ENCODE measurements at regions not wholly inside any gene's neighbourhood (a gene's known extent, or its start where the extent isn't known, plus 50 kb on each side); places are given as distances from the start of the nearest gene placed in this dataset.

- TF ChIP-seq CTCF (IDR thresholded peaks at IDR 0.05; ENCODE audit: insufficient read depth, low read length, severe bottlenecking): no peak
- H3K27me3 ChIP-seq (ENCODE audit: control insufficient read depth, insufficient read depth, low read length): peaks cover 1% of the 10 kb centered on the region
- H3K36me3 ChIP-seq (ENCODE audit: control insufficient read depth, insufficient read depth, low read length): no peaks in the 10 kb centered on the region
- DNase-seq (ENCODE audit: low read depth) (no peak), FAIRE-seq (no peak)
- H3K4me3 ChIP-seq (ENCODE audit: low read depth, low read length): no peak overlapping the region
These were observed 184.3 kb downstream of the TBXT start for GRCh38 chr6:165983112-165984072.

GRCh38 chr6:165978476-165978875, 189.2 kb downstream of the TBXT start:
- DNase-seq (ENCODE audit: low read depth): no peak

GRCh38 chr6:165976684-165977083, 191.0 kb downstream of the TBXT start:
- FAIRE-seq (no peak), DNase-seq (ENCODE audit: low read depth) (no peak)
- Histone ChIP-seq H3K4me3 (ENCODE audit: low read depth, low read length) (no peak overlapping the region), H3K36me3 (ENCODE audit: control insufficient read depth, insufficient read depth, low read length) (no peaks in the 10 kb centered on the region), H3K27me3 (ENCODE audit: control insufficient read depth, insufficient read depth, low read length) (no peaks in the 10 kb centered on the region)
- no peak for TF ChIP-seq CTCF (IDR thresholded peaks at IDR 0.05; ENCODE audit: insufficient read depth, low read length, severe bottlenecking)

More at GRCh38 chr6:165978476-165978875, 189.2 kb downstream of the TBXT start:
- Histone ChIP-seq H3K4me3 (ENCODE audit: low read depth, low read length) (no peak overlapping the region), H3K27me3 (ENCODE audit: control insufficient read depth, insufficient read depth, low read length) (no peaks in the 10 kb centered on the region), H3K36me3 (ENCODE audit: control insufficient read depth, insufficient read depth, low read length) (no peaks in the 10 kb centered on the region)
- no peak for FAIRE-seq
- no peak for TF ChIP-seq CTCF (IDR thresholded peaks at IDR 0.05; ENCODE audit: insufficient read depth, low read length, severe bottlenecking)

- no peak for TF ChIP-seq CTCF (IDR thresholded peaks at IDR 0.05; ENCODE audit: insufficient read depth, low read length, severe bottlenecking)
- Histone ChIP-seq H3K4me3 (ENCODE audit: low read depth, low read length) (no peak overlapping the region), H3K27me3 (ENCODE audit: control insufficient read depth, insufficient read depth, low read length) (no peaks in the 10 kb centered on the region), H3K36me3 (ENCODE audit: control insufficient read depth, insufficient read depth, low read length) (no peaks in the 10 kb centered on the region)
- FAIRE-seq (no peak), DNase-seq (ENCODE audit: low read depth) (no peak)
These were observed 192.8 kb downstream of the TBXT start for GRCh38 chr6:165974817-165975216.

GRCh38 chr6:165973473-165973872, 194.2 kb downstream of the TBXT start:
- DNase-seq (ENCODE audit: low read depth) (no peak), FAIRE-seq (no peak)
- no peak overlapping the region for H3K4me3 ChIP-seq (ENCODE audit: low read depth, low read length)
- TF ChIP-seq CTCF (IDR thresholded peaks at IDR 0.05; ENCODE audit: insufficient read depth, low read length, severe bottlenecking): no peak
- H3K36me3 ChIP-seq (ENCODE audit: control insufficient read depth, insufficient read depth, low read length): no peaks in the 10 kb centered on the region
- no peaks in the 10 kb centered on the region for H3K27me3 ChIP-seq (ENCODE audit: control insufficient read depth, insufficient read depth, low read length)
